Panc1 (cell line): ENCODE measurements at regions not wholly inside any gene's neighbourhood (a gene's known extent, or its start where the extent isn't known, plus 50 kb on each side); places are given as distances from the start of the nearest gene placed in this dataset.

ENCODE experiments used
- ATAC-seq: fragments of 200-7000 bp; cut with Tn5 transposase; 2 replicates; pipeline ENCODE4 v1.9.1; 2020; ENCODE audit warnings: mild to moderate bottlenecking, moderate library complexity
- BruUV-seq: library from RNA; stranded (reverse); fragments of 400-500 nt; replicated peaks from 2 replicates; lab custom pipeline; 2021; lab: Mats Ljungman, UMichigan
- CTCF ChIA-PET: fragments of 300-600 bp; sonication (Branson Sonifier 250); formaldehyde crosslinking; loops from one replicate; lab custom pipeline; 2022; ENCODE audit warnings: antibody characterized with exemption; lab: Charles Lee
- POLR2A ChIA-PET: fragments of 300-600 bp; sonication (Branson Sonifier 250); formaldehyde crosslinking; loops from one replicate; lab custom pipeline; 2022; ENCODE audit warnings: antibody characterized with exemption; lab: Charles Lee
- DNase-seq: peaks from one replicate; pipeline ENCODE4 v3.0.0-alpha.2; 2010; ENCODE audit warnings: low read depth, low spot score
- H3K27ac ChIP-seq: 2 replicates; pipeline ENCODE4 v1.5.1; 2011; ENCODE audit warnings: mild to moderate bottlenecking, low read length, inconsistent platforms
- H3K27me3 ChIP-seq: fragments of 200-500 bp; sonication (Bioruptor generic); 2 replicates; pipeline ENCODE4 v1.6.0; 2014; ENCODE audit warnings: low read length, inconsistent platforms; ENCODE audit not compliant: control insufficient read depth, insufficient read depth
- H3K36me3 ChIP-seq: fragments of 200-500 bp; sonication (Bioruptor generic); 2 replicates; pipeline ENCODE4 v1.5.1; 2014; ENCODE audit warnings: inconsistent platforms, mild to moderate bottlenecking, low read length, moderate library complexity; ENCODE audit not compliant: control insufficient read depth, insufficient read depth
- H3K4me1 ChIP-seq: 2 replicates; pipeline ENCODE4 v1.5.1; 2011; ENCODE audit warnings: inconsistent platforms, mild to moderate bottlenecking, low read length, moderate library complexity; ENCODE audit not compliant: control insufficient read depth, insufficient read depth
- H3K4me3 ChIP-seq, 2 experiments: 2 replicates each; pipeline ENCODE4 v1.5.1; 2011 to 2012; ENCODE audit warnings: low read depth in 2 of 2, low read length in 2 of 2, mild to moderate bottlenecking in 2 of 2, inconsistent platforms in 1 of 2, moderate library complexity in 1 of 2
- H3K9me3 ChIP-seq: fragments of 200-500 bp; sonication (Bioruptor generic); 2 replicates; pipeline ENCODE4 v1.5.1; 2014; ENCODE audit warnings: low read depth, mild to moderate bottlenecking, inconsistent platforms, low read length, moderate library complexity; ENCODE audit not compliant: control insufficient read depth, insufficient read depth
- CTCF ChIP-seq: fragments of 450-650 bp; IDR thresholded peaks from 2 replicates; pipeline ENCODE4 v1.5.1; 2017; ENCODE audit warnings: mild to moderate bottlenecking
- POLR2AphosphoS5 ChIP-seq: IDR thresholded peaks from 2 replicates; pipeline ENCODE4 v1.6.1; 2012; ENCODE audit warnings: mild to moderate bottlenecking, low read depth, low read length, moderate library complexity
- SIN3A ChIP-seq: IDR thresholded peaks from 2 replicates; pipeline ENCODE4 v1.6.1; 2012; ENCODE audit warnings: low read depth, mild to moderate bottlenecking, low read length, moderate library complexity, borderline replicate concordance; ENCODE audit not compliant: insufficient read depth
- TCF7L2 ChIP-seq: IDR thresholded peaks from 2 replicates; pipeline ENCODE4 v1.6.1; 2011; ENCODE audit warnings: mild to moderate bottlenecking, low read depth, low read length, inconsistent platforms
- in situ Hi-C: cut with HindIII; loops from 2 replicates; pipeline ENCODE4 v1.10.0; 2016; ENCODE audit warnings: low sequenced_read_pairs, low pct_unique_long_range_greater_than_20kb
- intact Hi-C: fragments of 100-400 bp; cut with micrococcal nuclease; formaldehyde crosslinking; loops from one replicate; pipeline ENCODE4 v1.10.0; 2022; ENCODE audit not compliant: unreplicated experiment
- TF ChIP-seq, protein P1 (sequence below), 2 experiments: IDR thresholded peaks; 2 replicates each; pipeline ENCODE4 v1.6.1; 2011 to 2012; ENCODE audit warnings: low read depth in 2 of 2, control low read depth in 1 of 2, low read length in 1 of 2, mild to moderate bottlenecking in 1 of 2, moderate library complexity in 1 of 2; ENCODE audit not compliant: insufficient read depth in 1 of 2

- intact Hi-C loops = no loop called here
- CTCF ChIA-PET = no interaction called here
- DNase-seq (no peak), ATAC-seq (no peak)
- Histone ChIP-seq H3K4me3 (no peak overlapping the region), H3K27me3 (no peaks in the 10 kb centered on the region), H3K36me3 (no peaks in the 10 kb centered on the region), H3K4me1 (no peaks in the 10 kb centered on the region), H3K27ac (no peak overlapping the region), H3K9me3 (no peaks in the 10 kb centered on the region)
- no TSS peak for BruUV-seq
- POLR2A ChIA-PET = no interaction called here
- in situ Hi-C loops = no loop called here
- TF ChIP-seq SIN3A (no peak), CTCF (no peak), TCF7L2 (no peak), POLR2AphosphoS5 (no peak)
- TF ChIP-seq, protein P1, sequence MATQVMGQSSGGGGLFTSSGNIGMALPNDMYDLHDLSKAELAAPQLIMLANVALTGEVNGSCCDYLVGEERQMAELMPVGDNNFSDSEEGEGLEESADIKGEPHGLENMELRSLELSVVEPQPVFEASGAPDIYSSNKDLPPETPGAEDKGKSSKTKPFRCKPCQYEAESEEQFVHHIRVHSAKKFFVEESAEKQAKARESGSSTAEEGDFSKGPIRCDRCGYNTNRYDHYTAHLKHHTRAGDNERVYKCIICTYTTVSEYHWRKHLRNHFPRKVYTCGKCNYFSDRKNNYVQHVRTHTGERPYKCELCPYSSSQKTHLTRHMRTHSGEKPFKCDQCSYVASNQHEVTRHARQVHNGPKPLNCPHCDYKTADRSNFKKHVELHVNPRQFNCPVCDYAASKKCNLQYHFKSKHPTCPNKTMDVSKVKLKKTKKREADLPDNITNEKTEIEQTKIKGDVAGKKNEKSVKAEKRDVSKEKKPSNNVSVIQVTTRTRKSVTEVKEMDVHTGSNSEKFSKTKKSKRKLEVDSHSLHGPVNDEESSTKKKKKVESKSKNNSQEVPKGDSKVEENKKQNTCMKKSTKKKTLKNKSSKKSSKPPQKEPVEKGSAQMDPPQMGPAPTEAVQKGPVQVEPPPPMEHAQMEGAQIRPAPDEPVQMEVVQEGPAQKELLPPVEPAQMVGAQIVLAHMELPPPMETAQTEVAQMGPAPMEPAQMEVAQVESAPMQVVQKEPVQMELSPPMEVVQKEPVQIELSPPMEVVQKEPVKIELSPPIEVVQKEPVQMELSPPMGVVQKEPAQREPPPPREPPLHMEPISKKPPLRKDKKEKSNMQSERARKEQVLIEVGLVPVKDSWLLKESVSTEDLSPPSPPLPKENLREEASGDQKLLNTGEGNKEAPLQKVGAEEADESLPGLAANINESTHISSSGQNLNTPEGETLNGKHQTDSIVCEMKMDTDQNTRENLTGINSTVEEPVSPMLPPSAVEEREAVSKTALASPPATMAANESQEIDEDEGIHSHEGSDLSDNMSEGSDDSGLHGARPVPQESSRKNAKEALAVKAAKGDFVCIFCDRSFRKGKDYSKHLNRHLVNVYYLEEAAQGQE (IDR thresholded peaks at IDR 0.05; ENCODE audit: insufficient read depth in 1 of 2, low read depth in 2 of 2, low read length in 1 of 2) = no peak
Observed at GRCh38 chr17:54221499-54221898, 398.8 kb downstream of the KIF2B start.

- no peaks in the 10 kb centered on the region for H3K4me1 ChIP-seq
- ChIA-PET POLR2A (no interaction called here), CTCF (no interaction called here)
- in situ Hi-C loops = no loop called here
- H3K4me3 ChIP-seq = no peak overlapping the region
- no peaks in the 10 kb centered on the region for H3K36me3 ChIP-seq
- no TSS peak for BruUV-seq
- no peak for TF ChIP-seq POLR2AphosphoS5
- TF ChIP-seq CTCF = no peak
- H3K27ac ChIP-seq = no peak overlapping the region
- intact Hi-C loops = no loop called here
- H3K27me3 ChIP-seq = no peaks in the 10 kb centered on the region
- H3K9me3 ChIP-seq = peaks cover under 1% of the 10 kb centered on the region; the same call in 1 of the 2 replicates
- ATAC-seq = no peak
- DNase-seq = no peak
Observed at GRCh38 chr17:54235571-54235970, 412.8 kb downstream of the KIF2B start.
